GM21619 (cell line): ENCODE measurements at regions not wholly inside any gene's neighbourhood (a gene's known extent, or its start where the extent isn't known, plus 50 kb on each side); places are given as distances from the start of the nearest gene placed in this dataset.
A peak's percentile ranks its signal among the peaks of the same experiment; 100 is the strongest.
"Not testable (repeated sequence)": the region's sequence is repeated elsewhere in the genome, so short reads cannot be mapped to it uniquely, and the experiment has no call there.

Experiments used
- ATAC-seq: cut with Tn5 transposase; IDR thresholded peaks from one replicate; pipeline ENCODE4 v1.9.1; 2021; ENCODE audit not compliant: unreplicated experiment

DNA sequence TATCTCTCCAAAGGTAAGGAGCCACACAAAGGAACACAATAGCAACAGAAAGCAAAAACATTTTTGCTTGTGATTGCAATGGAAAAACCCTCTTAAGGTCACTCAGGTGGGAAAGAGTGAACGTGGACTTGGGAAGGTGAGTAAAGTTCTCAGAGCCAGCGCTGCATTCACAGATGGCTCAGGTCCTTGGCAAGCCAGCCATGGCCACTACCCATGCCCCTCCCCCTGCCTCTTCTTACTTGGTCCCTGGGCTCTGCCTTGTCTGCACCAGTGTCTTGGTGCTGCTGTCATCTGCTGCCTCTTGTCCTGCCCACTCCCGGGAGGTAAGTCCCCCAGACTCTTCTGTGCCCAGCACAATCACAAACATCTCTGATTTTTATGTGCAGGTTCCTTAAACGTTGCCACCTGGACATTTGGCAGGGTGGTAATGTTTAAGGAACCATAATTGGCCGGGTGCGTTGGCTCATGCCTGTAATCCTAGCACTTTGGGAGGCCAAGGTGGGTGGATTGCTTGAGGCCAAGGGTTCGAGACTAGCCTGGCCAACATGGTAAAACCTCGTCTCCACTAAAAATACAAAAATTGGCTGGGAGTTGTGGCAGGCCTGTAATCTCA lies 74.6 kb downstream of the FEM1C start:
- no peak for ATAC-seq

- ATAC-seq, result no peak
Measured at GRCh38 chr5:115467628-115468027, 76.9 kb downstream of the FEM1C start.

DNA sequence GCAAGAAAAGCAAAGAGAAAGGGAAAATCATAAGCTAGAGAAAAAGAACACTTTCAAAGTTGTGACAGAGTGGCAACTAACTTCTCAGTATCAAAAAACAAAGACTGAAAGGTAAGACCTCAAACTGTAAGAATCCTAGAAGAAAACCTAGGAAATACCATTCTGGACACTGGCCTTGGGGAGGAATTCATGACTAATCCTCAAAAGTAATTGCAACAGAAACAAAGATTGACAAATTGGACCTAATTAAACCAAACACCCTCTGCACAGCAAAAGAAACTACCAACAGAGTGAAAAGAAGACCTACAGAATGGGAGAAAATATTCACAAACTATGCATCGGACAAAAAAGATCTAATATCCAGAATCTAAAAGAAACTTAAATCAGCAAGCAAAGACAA lies 79.1 kb downstream of the FEM1C start:
- no peak for ATAC-seq

- ATAC-seq, result no peak
Measured at GRCh38 chr5:115463983-115464382, 80.6 kb downstream of the FEM1C start.

GRCh38 chr5:115461506-115462290 lies 82.9 kb downstream of the FEM1C start:
- ATAC-seq, result peak; percentile 37

DNA sequence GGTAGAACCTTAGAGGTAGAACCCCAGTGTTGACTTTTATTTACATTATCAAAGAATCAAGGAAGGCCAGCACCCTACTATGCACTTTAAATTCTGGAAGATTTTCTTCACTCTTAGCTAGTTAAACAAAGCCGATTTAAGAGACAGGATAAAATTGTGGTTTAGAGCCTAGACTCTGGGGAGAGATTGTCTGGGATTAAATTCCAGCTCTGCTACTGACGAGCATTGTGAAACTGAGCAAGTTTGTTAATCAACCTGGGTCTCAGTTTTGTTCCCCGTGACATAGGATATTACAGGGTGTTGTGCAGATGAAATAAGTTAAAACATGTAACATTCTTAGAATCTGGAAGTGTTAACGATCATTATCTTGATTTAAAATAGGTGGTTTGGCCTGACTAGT lies 83.5 kb downstream of the FEM1C start:
- ATAC-seq, result no peak

- peak; percentile 70 for ATAC-seq
Measured at GRCh38 chr5:115460472-115460871, 84.1 kb downstream of the FEM1C start.

DNA sequence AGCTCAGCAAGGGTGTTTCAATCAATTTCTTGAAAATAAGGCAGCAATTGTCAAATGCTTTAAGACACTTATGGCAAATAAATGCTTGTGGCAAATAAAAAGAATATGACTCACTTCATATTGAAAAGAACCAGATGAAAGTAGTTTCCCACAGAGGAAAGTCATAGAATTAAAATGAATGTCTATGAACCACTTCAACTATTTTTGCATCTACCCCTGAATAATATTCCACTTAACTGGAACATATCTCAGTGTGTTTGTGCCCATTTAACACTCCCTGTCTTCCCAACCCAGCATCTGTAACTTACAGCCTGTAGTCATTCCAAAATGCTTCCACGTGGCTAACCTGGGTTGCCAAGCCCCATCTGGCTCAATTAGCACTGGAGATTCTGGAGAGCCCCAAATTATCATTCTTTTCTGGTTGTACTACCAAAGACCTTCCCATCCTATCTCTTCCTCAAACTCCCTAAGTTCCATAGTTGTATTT lies 84.7 kb downstream of the FEM1C start:
- ATAC-seq, result no peak

- ATAC-seq, result no peak
Measured at GRCh38 chr5:115458416-115458815, 86.2 kb downstream of the FEM1C start.

DNA sequence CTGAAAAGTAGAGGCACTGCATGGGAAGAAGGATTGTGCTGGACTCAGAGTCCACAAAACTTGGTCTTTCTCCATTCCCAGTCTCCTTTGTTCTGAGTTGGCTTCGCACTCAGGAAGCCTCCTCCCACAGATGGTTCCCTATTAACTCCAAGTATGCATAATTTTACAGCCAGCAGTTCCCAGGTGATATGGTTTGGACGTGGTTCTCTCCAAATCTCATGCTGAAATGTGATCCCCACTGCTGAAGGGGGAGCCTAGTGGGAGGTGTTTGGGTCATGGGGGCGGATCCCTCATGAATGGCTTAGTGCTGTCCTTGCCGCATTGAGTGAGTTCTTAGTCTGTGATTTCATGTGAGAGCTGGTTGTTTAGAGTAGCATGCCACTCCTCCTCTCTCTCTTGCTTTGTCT lies 86.6 kb downstream of the FEM1C start:
- no peak for ATAC-seq

GRCh38 chr5:115457571-115457970 lies 87.0 kb downstream of the FEM1C start:
- ATAC-seq, result no peak

GRCh38 chr5:115456539-115457040 lies 88.0 kb downstream of the FEM1C start:
- ATAC-seq, result no peak

DNA sequence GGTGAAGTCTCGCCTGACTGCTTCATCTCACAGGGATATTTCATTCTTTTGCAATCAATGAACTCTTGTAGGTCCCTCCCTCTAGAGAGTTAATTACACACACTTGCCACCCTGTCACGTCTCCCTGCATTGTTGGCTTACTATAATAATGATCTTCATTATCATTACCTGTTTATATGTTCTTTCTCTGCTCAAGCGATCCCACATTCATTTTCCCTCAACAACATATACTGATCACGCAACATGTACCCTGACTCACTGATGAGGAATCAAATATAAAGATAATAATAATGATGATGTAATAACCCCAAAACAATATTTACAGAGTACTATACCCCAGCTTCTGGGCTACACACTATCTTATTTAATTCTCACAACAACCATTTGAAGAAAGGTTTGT lies 88.5 kb downstream of the FEM1C start:
- ATAC-seq, result no peak

- no peak for ATAC-seq
Measured at GRCh38 chr5:115455301-115455707, 89.3 kb downstream of the FEM1C start.

DNA sequence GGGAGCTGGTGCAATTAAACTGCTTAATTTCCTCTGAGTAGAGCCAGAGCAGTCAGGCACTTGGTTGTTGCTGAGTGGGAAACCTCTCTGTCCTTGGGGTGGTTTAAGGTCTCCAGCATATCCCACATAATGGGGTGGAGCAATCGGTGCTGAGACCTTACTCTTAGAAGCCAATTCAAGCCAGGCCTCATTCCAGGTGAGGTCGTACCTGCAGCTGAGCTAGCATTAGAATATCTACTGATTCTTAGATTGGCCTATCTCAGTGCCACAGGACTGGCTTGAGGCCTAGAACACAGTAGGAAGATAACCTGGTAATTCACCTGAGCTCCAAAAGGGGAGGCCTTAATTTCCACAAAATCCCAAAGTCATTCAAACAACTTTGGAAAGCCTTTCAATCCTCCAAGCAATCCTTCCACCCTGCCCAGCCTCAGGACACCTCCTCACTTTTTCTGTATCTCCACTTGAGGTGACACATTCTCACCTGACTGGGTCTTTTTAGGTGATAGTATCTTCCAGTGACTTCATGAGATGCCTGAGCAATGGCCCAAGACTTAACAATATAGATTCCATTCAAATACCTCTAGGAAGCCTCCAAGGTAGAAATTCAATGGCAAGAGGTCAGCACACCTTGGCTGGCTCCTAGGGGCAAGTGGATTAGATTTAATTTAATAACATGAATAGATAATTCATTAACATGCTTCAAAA lies 91.0 kb downstream of the FEM1C start:
- ATAC-seq, result no peak

DNA sequence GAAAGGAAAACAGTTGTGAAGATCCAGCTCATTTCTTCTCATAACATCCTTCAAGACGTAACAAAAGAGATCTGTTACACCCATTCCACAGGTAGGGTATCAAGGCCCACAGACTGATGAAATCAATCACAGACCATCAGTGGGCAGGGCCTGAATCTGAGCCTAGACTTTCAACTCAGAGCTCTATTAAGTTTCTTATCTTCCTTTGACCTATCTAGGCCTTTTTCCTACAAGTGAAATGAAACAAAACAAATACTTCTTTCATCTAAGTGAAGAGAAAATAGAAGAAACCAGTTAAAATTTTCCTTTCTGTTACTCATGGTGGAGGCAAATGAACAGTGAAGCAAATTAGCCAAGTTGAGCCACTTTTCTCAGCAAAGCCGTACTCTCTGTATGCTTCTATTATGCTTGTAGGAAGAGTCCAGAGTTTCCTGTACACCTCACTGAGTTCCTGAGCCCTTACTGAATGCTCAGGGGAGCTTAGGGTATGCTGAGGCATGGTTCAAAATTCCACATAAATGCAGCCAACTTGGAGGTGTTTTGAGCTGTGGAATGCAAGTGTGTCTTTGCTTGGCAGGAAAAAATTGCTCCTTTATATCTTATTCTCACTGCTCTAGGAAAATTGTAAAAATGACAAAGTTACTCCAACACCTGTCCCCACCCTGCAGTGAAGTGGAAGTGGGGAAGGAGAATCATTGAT lies 91.9 kb downstream of the FEM1C start:
- ATAC-seq, result no peak

DNA sequence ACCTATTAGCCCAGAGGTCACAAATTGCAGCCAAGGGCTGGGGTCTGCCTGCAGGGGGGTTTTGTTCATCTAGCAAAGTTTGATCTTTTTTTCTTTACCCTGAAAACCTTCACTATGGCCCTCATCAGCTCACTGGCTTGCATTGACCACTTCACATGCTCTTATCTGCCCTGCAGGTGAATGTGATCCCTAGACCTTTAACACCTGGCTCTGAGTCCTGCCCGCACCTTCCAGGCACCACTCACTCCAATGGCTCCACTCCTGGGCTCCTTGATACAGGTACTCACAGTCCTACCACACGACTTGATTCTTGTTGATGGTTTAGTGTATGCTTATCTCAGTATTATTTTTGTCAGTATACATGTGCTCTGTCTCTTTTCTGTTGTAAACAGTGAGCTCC lies 92.5 kb downstream of the FEM1C start:
- ATAC-seq, result no peak

- peak; percentile 73 for ATAC-seq
Measured at GRCh38 chr5:115450741-115451140, 93.8 kb downstream of the FEM1C start.

DNA sequence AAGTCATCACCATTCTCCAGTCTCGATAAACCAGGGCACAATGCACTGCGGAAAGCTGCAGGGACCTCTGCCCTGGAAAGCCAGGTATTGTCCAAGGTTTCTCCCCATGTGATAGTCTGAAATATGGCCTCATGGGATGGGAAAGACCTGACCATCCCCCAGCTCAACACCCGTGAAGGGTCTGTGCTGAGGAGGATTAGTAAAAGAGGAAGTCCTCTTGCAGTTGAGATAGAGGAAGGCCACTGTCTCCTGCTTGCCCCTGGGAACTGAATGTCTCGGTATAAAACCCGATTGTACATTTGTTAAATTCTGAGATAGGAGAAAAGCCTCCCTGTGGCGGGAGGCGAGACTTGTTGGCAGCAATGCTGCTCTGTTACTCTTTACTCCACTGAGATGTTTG lies 95.9 kb downstream of the FEM1C start:
- ATAC-seq, result not testable (repeated sequence)

GRCh38 chr5:115440782-115441451 lies 103.7 kb downstream of the FEM1C start:
- no peak for ATAC-seq

DNA sequence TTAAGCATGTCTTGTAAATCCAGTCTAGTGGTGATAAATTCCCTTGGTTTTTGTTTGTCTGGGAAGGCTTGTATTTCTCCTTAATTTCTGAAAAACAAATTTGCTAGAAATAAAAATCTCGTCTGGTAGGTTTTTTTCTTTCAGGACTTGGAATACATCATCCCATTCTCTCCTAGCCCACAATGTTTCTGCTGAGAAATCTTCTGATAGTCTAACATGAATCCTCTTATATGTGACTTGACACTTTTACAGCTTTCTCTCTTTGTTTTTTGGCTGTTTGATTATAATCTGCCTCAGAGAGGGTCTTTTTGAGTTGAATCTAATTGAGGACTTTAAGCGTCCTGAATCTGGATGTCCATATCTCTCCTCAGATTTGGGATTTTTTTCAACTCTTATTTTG lies 104.9 kb downstream of the FEM1C start:
- no peak for ATAC-seq
